GM12878 (cell line): ENCODE measurements at regions not wholly inside any gene's neighbourhood (a gene's known extent, or its start where the extent isn't known, plus 50 kb on each side); places are given as distances from the start of the nearest gene placed in this dataset.

ENCODE experiments used
- ATF2 ChIP-seq: IDR thresholded peaks from 2 replicates; pipeline ENCODE4 v1.6.1; 2012; ENCODE audit warnings: low read length, inconsistent platforms
- GABPA ChIP-seq: IDR thresholded peaks from 2 replicates; pipeline ENCODE4 v1.6.1; 2014; ENCODE audit warnings: antibody characterized with exemption, low read depth, mild to moderate bottlenecking, inconsistent platforms
- JUNB ChIP-seq: IDR thresholded peaks from 2 replicates; pipeline ENCODE4 v1.6.1; 2016; ENCODE audit warnings: antibody characterized with exemption, mild to moderate bottlenecking
- MAX ChIP-seq: IDR thresholded peaks from 2 replicates; pipeline ENCODE4 v1.6.1; 2012; ENCODE audit warnings: low read depth, low read length, improper control_type of control experiment
- RCOR1 ChIP-seq: conservative IDR thresholded peaks from 2 replicates; pipeline ENCODE4 v1.6.1; 2012; ENCODE audit warnings: low read depth, low read length, improper control_type of control experiment
- USF2 ChIP-seq: IDR thresholded peaks from 2 replicates; pipeline ENCODE4 v1.6.1; 2011; ENCODE audit warnings: low read depth, low read length, improper control_type of control experiment, borderline replicate concordance
- ZBTB33 ChIP-seq: fragments of 450-650 bp; IDR thresholded peaks from 2 replicates; pipeline ENCODE4 v1.6.1; 2017; ENCODE audit warnings: mild to moderate bottlenecking
- ZNF274 ChIP-seq: IDR thresholded peaks from one replicate; pipeline ENCODE4 v1.8.0; 2011; ENCODE audit not compliant: insufficient read length, insufficient read depth
- TF ChIP-seq, protein P1 (sequence below), 3 experiments: IDR thresholded peaks in 2 of 3; conservative IDR thresholded peaks in 1 of 3; 2 replicates each; pipeline ENCODE4 v1.5.1; 2011; ENCODE audit warnings: low read depth in 3 of 3, low read length in 3 of 3, mild to moderate bottlenecking in 3 of 3, control low read depth in 2 of 3, moderate library complexity in 2 of 3, inconsistent platforms in 1 of 3, mixed read lengths in 1 of 3; ENCODE audit not compliant: control insufficient read depth in 2 of 3, insufficient read depth in 1 of 3; ENCODE audit errors: extremely low read depth in 1 of 3

DNA sequence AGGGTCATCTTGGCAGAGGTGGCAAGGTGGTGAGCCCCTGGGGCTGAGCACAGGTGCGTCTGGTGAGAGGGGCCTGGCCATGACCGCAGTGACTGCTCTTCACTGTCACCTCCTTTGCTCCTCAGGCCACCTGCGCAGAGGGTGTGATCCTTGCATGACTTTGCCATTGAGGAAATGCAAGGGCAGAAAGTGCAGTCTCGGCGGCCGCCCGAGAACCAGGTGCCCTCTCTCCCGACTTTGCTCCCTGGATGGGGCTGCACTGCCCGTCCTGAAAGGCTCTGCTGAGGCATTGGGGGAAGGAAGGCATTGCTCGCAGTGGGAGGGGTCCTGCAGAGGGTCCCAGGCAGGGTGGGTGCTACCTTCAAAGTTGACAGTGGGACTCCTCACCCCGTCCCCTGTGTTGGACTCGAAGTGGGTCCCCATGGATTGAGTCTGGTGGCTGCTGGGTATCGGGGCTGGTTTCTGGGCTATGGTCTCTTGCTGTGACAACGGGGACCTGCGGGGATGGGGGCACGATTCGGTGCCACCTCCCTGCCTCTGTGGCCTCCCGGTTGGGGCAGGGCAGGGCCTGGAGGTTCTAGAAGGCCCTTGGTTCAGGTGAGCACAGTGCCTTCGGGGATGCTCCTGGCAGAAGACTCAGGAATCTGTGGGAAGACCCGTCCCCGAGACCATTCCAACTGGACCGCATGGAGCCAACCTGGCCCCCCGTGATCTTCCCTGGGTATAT lies 1239.4 kb downstream of the BRD1 start:
- TF ChIP-seq RCOR1, result no peak
- TF ChIP-seq, protein P1, sequence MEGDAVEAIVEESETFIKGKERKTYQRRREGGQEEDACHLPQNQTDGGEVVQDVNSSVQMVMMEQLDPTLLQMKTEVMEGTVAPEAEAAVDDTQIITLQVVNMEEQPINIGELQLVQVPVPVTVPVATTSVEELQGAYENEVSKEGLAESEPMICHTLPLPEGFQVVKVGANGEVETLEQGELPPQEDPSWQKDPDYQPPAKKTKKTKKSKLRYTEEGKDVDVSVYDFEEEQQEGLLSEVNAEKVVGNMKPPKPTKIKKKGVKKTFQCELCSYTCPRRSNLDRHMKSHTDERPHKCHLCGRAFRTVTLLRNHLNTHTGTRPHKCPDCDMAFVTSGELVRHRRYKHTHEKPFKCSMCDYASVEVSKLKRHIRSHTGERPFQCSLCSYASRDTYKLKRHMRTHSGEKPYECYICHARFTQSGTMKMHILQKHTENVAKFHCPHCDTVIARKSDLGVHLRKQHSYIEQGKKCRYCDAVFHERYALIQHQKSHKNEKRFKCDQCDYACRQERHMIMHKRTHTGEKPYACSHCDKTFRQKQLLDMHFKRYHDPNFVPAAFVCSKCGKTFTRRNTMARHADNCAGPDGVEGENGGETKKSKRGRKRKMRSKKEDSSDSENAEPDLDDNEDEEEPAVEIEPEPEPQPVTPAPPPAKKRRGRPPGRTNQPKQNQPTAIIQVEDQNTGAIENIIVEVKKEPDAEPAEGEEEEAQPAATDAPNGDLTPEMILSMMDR (IDR thresholded peaks at IDR 0.05 in 2 of 3, conservative IDR thresholded peaks at IDR 0.05 in 1 of 3; ENCODE audit: control insufficient read depth in 2 of 3, extremely low read depth in 1 of 3, insufficient read depth in 1 of 3, low read depth in 3 of 3, low read length in 3 of 3), result no peak
- no peak for TF ChIP-seq MAX
- no peak for TF ChIP-seq JUNB
- no peak for TF ChIP-seq ZBTB33
- no peak for TF ChIP-seq GABPA
- TF ChIP-seq USF2, result no peak
- no peak for TF ChIP-seq ZNF274
- no peak for TF ChIP-seq ATF2
